ENCODE measurements at regions not wholly inside any gene's neighbourhood (a gene's known extent, or its start where the extent isn't known, plus 50 kb on each side); places are given as distances from the start of the nearest gene placed in this dataset.

DNA sequence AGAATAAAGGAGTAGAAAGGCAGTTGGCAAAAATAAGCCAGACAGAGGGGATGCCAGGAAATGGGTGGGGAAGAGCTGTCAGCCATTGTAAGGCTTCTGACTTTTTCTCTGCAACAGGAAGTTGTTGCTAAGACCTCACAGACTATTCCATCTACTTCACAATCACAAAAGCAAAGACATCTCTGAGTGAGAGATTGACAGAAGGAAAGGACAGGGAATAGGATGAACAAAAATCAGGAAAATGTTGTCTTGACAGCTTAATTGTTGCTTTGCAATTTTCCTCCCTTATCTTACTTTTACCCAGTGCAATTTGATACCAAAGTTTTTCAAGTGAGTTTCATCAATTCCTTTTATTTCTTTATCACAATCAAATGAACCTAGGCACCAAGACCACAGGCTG, 291.2 kb downstream of the CBLN4 start:
- ATAC-seq (ENCODE audit: low FRiP score) (no peak), DNase-seq (ENCODE audit: low spot score) (no peak)
- TF ChIP-seq, protein P1, sequence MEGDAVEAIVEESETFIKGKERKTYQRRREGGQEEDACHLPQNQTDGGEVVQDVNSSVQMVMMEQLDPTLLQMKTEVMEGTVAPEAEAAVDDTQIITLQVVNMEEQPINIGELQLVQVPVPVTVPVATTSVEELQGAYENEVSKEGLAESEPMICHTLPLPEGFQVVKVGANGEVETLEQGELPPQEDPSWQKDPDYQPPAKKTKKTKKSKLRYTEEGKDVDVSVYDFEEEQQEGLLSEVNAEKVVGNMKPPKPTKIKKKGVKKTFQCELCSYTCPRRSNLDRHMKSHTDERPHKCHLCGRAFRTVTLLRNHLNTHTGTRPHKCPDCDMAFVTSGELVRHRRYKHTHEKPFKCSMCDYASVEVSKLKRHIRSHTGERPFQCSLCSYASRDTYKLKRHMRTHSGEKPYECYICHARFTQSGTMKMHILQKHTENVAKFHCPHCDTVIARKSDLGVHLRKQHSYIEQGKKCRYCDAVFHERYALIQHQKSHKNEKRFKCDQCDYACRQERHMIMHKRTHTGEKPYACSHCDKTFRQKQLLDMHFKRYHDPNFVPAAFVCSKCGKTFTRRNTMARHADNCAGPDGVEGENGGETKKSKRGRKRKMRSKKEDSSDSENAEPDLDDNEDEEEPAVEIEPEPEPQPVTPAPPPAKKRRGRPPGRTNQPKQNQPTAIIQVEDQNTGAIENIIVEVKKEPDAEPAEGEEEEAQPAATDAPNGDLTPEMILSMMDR (IDR thresholded peaks at IDR 0.05): no peak

DNA sequence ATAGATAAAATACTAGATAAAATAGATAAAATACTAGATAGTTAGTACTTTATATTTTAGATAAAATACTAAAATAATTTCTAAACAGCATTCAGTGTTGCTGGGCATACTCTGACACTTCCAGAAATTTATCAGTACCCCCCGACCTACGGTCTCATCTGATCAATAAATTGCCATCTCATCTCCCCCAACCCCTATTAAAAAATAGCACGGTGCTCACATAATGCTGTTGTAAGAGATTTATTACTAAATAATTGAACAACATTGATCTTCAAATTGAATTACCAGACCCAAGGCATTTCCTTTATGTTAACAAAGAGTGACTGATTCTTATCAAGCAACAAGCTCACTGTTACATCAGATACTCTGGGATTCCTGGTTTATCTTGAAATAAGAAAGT, 300.9 kb downstream of the CBLN4 start:
- DNase-seq (ENCODE audit: low spot score) (no peak), ATAC-seq (ENCODE audit: low FRiP score) (no peak)
- TF ChIP-seq, protein P1 (IDR thresholded peaks at IDR 0.05): no peak

DNA sequence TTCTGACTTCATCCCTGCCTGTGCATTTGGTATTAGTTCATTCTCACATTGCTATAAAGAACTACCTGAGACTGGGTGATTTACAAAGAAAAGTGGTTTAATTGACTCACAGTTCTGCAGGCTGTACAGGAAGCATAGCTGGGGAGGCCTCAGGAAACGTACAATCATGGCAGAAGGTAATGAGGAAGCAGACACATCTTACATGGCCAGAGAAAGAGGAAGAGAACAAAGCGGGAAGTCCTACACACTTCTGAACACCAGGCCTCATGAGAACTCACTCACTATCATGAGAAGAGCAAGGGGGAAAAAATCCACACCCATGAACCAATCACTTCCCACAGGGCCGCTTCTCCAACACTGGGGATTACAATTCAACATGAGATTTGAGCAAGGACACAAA, 303.9 kb downstream of the CBLN4 start:
- TF ChIP-seq, protein P1 (IDR thresholded peaks at IDR 0.05): no peak
- ATAC-seq (ENCODE audit: low FRiP score) (no peak), DNase-seq (ENCODE audit: low spot score) (no peak)

DNA sequence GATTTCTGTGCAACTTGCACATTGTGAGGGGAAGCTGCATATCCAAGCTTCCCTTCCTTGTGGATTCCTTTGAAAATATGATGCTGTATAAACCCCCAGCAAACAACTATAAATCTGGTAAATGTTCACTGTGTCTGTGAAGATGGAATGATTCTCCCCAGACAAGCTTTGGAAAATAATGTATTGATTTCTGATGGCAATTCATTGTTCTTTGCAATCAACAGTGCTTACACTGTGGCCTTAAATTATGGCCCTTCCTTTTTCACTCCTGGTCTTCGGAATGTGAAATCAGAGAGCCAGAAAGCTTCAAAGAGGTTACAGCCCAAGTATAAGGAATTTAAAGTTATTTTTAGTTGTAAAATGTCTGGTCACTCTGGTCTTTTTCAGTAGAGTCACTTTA, 308.8 kb downstream of the CBLN4 start:
- TF ChIP-seq, protein P1 (IDR thresholded peaks at IDR 0.05): no peak
- no peak for DNase-seq (ENCODE audit: low spot score)
- ATAC-seq (ENCODE audit: low FRiP score): no peak

DNA sequence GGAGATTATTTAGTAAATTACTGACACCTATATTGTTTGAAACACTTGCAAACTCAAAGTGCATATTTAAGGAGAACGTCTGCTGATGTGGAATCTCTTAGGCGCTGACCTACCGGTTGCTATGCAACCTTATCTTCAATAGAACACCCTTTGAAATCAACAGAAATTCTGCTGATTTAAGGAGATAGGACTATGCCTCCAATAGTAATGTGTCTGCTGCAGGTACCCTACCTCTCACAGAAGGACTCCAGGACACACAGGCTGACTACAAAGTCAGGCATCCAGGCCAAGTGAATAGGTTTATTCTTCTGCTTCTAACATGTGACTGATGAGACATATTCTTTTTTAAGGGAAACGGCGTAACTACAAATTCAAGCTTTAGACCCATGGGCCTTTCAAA, 311.7 kb downstream of the CBLN4 start:
- TF ChIP-seq, protein P1 (IDR thresholded peaks at IDR 0.05): no peak
- DNase-seq (ENCODE audit: low spot score): no peak
- no peak for ATAC-seq (ENCODE audit: low FRiP score)

DNA sequence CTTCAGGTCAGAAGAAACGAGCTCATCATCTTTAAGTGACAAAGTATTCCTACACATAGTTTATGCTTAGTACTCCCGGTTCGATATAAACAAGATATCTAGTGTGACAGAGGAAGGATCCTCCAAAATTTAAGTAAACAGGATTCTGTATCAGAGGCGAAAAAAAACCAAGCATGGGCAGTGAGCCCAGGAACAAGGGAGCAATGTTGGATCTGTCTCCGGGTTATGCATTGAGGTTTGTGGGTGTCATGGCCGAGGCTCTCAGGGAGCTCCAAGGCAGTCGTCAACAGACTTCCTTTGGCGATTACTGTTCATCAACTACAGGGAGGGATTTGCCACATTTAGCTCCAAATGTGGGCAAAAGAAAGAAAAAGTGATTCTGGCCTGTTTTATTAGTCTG, 319.5 kb downstream of the CBLN4 start:
- TF ChIP-seq, protein P1 (IDR thresholded peaks at IDR 0.05): no peak
- ATAC-seq (ENCODE audit: low FRiP score) (no peak), DNase-seq (ENCODE audit: low spot score) (no peak)

DNA sequence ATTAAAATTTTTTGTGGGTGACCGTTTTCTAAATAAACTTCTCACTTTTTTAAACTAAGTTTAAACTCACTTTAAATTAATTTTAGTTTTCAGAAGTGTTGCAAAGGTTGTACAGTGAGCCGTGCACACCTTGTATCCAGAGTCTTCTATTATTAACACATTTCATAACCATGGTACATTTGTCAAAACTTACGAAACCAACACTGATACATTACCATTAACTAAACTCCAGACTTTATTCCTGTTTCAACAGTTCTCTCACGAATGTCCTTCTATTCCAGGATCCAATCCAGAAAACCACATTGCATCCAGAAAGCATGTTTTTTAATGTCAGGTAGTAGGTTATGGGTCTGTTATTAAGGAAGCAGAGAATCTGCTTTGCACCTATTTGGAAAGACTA, 319.9 kb downstream of the CBLN4 start:
- TF ChIP-seq, protein P1 (IDR thresholded peaks at IDR 0.05): no peak
- ATAC-seq (ENCODE audit: low FRiP score): no peak

More for the DNA sequence above, 319.9 kb downstream of the CBLN4 start:
- no peak for DNase-seq (ENCODE audit: low spot score)

All from omental fat pad (tissue), 3 donors.